ENCODE measurements at regions not wholly inside any gene's neighbourhood (a gene's known extent, or its start where the extent isn't known, plus 50 kb on each side); places are given as distances from the start of the nearest gene placed in this dataset.

- no peaks in the 10 kb centered on the region for H3K9me3 ChIP-seq
- no peak for TF ChIP-seq CTCF (IDR thresholded peaks at IDR 0.05)
- TF ChIP-seq POLR2A (IDR thresholded peaks at IDR 0.05): no peak
- H3K4me1 ChIP-seq: no peaks in the 10 kb centered on the region
- no peak overlapping the region for H3K27ac ChIP-seq
- H3K4me3 ChIP-seq: no peak overlapping the region
- no peaks in the 10 kb centered on the region for H3K36me3 ChIP-seq
- ATAC-seq (no peak), DNase-seq (no peak)
- 47% methylated on average over 2 of the region's 2 CpGs for WGBS (ENCODE audit: insufficient coverage, low coverage, low lambda C conversion rate, missing lambda C conversion rate)
- intact Hi-C loops (cut with DNase I): no loop called here
- no peaks in the 10 kb centered on the region for H3K27me3 ChIP-seq
Measured at GRCh38 chr5:130985776-130986175, 179.3 kb downstream of the HINT1 start.

GRCh38 chr5:130981663-130982062, 183.4 kb downstream of the HINT1 start:
- WGBS (ENCODE audit: insufficient coverage, low coverage, low lambda C conversion rate, missing lambda C conversion rate): 68% methylated on average over 3 of the region's 5 CpGs
- DNase-seq (no peak), ATAC-seq (peak in 1 of 4 donors; percentile 17)
- TF ChIP-seq CTCF (IDR thresholded peaks at IDR 0.05): no peak
- no peak for TF ChIP-seq POLR2A (IDR thresholded peaks at IDR 0.05)
- Histone ChIP-seq H3K4me3 (no peak overlapping the region), H3K27me3 (no peaks in the 10 kb centered on the region), H3K9me3 (no peaks in the 10 kb centered on the region), H3K36me3 (no peaks in the 10 kb centered on the region), H3K27ac (no peak overlapping the region), H3K4me1 (no peaks in the 10 kb centered on the region)
- intact Hi-C loops (cut with DNase I): no loop called here

GRCh38 chr5:130978475-130978874, 186.6 kb downstream of the HINT1 start:
- WGBS (ENCODE audit: insufficient coverage, low coverage, low lambda C conversion rate, missing lambda C conversion rate): 51% methylated on average over 4 of the region's 4 CpGs
- intact Hi-C loops (cut with DNase I): no loop called here
- no peak for ATAC-seq

GRCh38 chr5:130976493-130976892, 188.6 kb downstream of the HINT1 start:
- H3K27ac ChIP-seq: no peak overlapping the region
- DNase-seq (no peak), ATAC-seq (no peak)
- intact Hi-C loops (cut with DNase I): no loop called here
- no peaks in the 10 kb centered on the region for H3K27me3 ChIP-seq
- TF ChIP-seq POLR2A (IDR thresholded peaks at IDR 0.05) (no peak), CTCF (IDR thresholded peaks at IDR 0.05) (no peak)
- H3K9me3 ChIP-seq: no peaks in the 10 kb centered on the region
- H3K4me3 ChIP-seq: no peak overlapping the region
- no peaks in the 10 kb centered on the region for H3K4me1 ChIP-seq
- no peaks in the 10 kb centered on the region for H3K36me3 ChIP-seq

More at GRCh38 chr5:130978475-130978874, 186.6 kb downstream of the HINT1 start:
- Histone ChIP-seq H3K9me3 (no peaks in the 10 kb centered on the region), H3K36me3 (no peaks in the 10 kb centered on the region), H3K27ac (no peak overlapping the region), H3K4me1 (no peaks in the 10 kb centered on the region), H3K27me3 (no peaks in the 10 kb centered on the region), H3K4me3 (no peak overlapping the region)
- TF ChIP-seq CTCF (IDR thresholded peaks at IDR 0.05) (no peak), POLR2A (IDR thresholded peaks at IDR 0.05) (no peak)
- DNase-seq: no peak

- ATAC-seq: no peak
- no peaks in the 10 kb centered on the region for H3K36me3 ChIP-seq
- H3K4me3 ChIP-seq: no peak overlapping the region
- H3K9me3 ChIP-seq: no peaks in the 10 kb centered on the region
- H3K4me1 ChIP-seq: no peaks in the 10 kb centered on the region
- intact Hi-C loops (cut with DNase I): no loop called here
- 20% methylated on average over 1 of the region's 1 CpG for WGBS (ENCODE audit: insufficient coverage, low coverage, low lambda C conversion rate, missing lambda C conversion rate)
- no peak overlapping the region for H3K27ac ChIP-seq
- H3K27me3 ChIP-seq: no peaks in the 10 kb centered on the region
- no peak for DNase-seq
- no peak for TF ChIP-seq CTCF (IDR thresholded peaks at IDR 0.05)
- no peak for TF ChIP-seq POLR2A (IDR thresholded peaks at IDR 0.05)
Measured at GRCh38 chr5:130975847-130976246, 189.2 kb downstream of the HINT1 start.

Measured in right lobe of liver (tissue), 6 donors.